NCI-H1694 (cell line): ENCODE measurements at regions not wholly inside any gene's neighbourhood (a gene's known extent, or its start where the extent isn't known, plus 50 kb on each side); places are given as distances from the start of the nearest gene placed in this dataset.

Experiments used
- DNase-seq: peaks from one replicate; lab custom pipeline; 2025; lab: John Stamatoyannopoulos, UW

GRCh38 chr19:31089681-31090080 lies 259.6 kb downstream of the TSHZ3 start:
- no peak for DNase-seq

GRCh38 chr19:31085125-31085524 lies 264.1 kb downstream of the TSHZ3 start:
- no peak for DNase-seq

GRCh38 chr19:31083105-31083504 lies 266.1 kb downstream of the TSHZ3 start:
- DNase-seq: no peak

- DNase-seq: no peak
These were observed 274.0 kb downstream of the TSHZ3 start for GRCh38 chr19:31075146-31075655.

GRCh38 chr19:31074199-31075125 lies 274.8 kb downstream of the TSHZ3 start:
- DNase-seq: no peak

GRCh38 chr19:31073485-31074198 lies 275.6 kb downstream of the TSHZ3 start:
- DNase-seq: no peak

GRCh38 chr19:31072451-31072850 lies 276.8 kb downstream of the TSHZ3 start:
- DNase-seq: no peak

- no peak for DNase-seq
These were observed 277.9 kb downstream of the TSHZ3 start for GRCh38 chr19:31071136-31071855.

GRCh38 chr19:31070146-31071065 lies 278.8 kb downstream of the TSHZ3 start:
- DNase-seq: no peak

GRCh38 chr19:31068268-31068667 lies 281.0 kb downstream of the TSHZ3 start:
- DNase-seq: no peak

- DNase-seq: no peak
These were observed 282.9 kb downstream of the TSHZ3 start for GRCh38 chr19:31066385-31066784.

GRCh38 chr19:31064491-31064890 lies 284.7 kb downstream of the TSHZ3 start:
- no peak for DNase-seq

- DNase-seq: no peak
These were observed 290.4 kb downstream of the TSHZ3 start for GRCh38 chr19:31058676-31059340.

- DNase-seq: no peak
These were observed 291.8 kb downstream of the TSHZ3 start for GRCh38 chr19:31057476-31057875.

- no peak for DNase-seq
These were observed 293.8 kb downstream of the TSHZ3 start for GRCh38 chr19:31055454-31055853.

GRCh38 chr19:31054430-31054829 lies 294.8 kb downstream of the TSHZ3 start:
- DNase-seq: no peak

- DNase-seq: no peak
These were observed 299.8 kb downstream of the TSHZ3 start for GRCh38 chr19:31049431-31049830.

- no peak for DNase-seq
These were observed 303.2 kb downstream of the TSHZ3 start for GRCh38 chr19:31046024-31046423.

- no peak for DNase-seq
These were observed 307.8 kb downstream of the TSHZ3 start for GRCh38 chr19:31041461-31041860.

GRCh38 chr19:31039151-31039550 lies 310.1 kb downstream of the TSHZ3 start:
- DNase-seq: no peak
